Neutrophil (primary cell): ENCODE measurements at regions not wholly inside any gene's neighbourhood (a gene's known extent, or its start where the extent isn't known, plus 50 kb on each side); places are given as distances from the start of the nearest gene placed in this dataset.

Experiments
- H3K27ac ChIP-seq: fragments of 200-600 bp; sonication (generic); 2 replicates; pipeline ENCODE4 v1.5.1; 2016; ENCODE audit warnings: mild to moderate bottlenecking, moderate library complexity
- H3K27me3 ChIP-seq: fragments of 200-600 bp; sonication (generic); 2 replicates; pipeline ENCODE4 v1.6.0; 2016; ENCODE audit warnings: mild to moderate bottlenecking
- H3K36me3 ChIP-seq: fragments of 200-600 bp; sonication (generic); 2 replicates; pipeline ENCODE4 v1.5.1; 2017
- H3K4me1 ChIP-seq, 2 experiments: fragments of 200-600 bp in 1 of 2; sonication (generic) in 1 of 2; 1 replicate in 1 of 2; 2 replicates in 1 of 2; pipeline versions ENCODE4 v1.5.1 to v1.6.1; 2013 to 2016; ENCODE audit warnings: low read depth in 1 of 2, low read length in 1 of 2, mild to moderate bottlenecking in 1 of 2, moderate library complexity in 1 of 2; ENCODE audit not compliant: control insufficient read depth in 1 of 2, insufficient read depth in 1 of 2
- H3K4me3 ChIP-seq, 2 experiments: fragments of 200-600 bp in 1 of 2; sonication (generic) in 1 of 2; 1 replicate in 1 of 2; 2 replicates in 1 of 2; pipeline ENCODE4 v1.5.1; 2013 to 2016; ENCODE audit warnings: low read depth in 1 of 2, low read length in 1 of 2, mild to moderate bottlenecking in 1 of 2, moderate library complexity in 1 of 2
- H3K9me3 ChIP-seq: fragments of 200-600 bp; sonication (generic); 2 replicates; pipeline ENCODE4 v1.5.1; 2016
- TF ChIP-seq, protein P1 (sequence below): fragments of 200-600 bp; sonication (generic); IDR thresholded peaks from 2 replicates; pipeline ENCODE4 v1.5.1; 2016; ENCODE audit warnings: antibody characterized with exemption

- no peak overlapping the region for H3K27ac ChIP-seq
- no peaks in the 10 kb centered on the region for H3K4me1 ChIP-seq
Observed at GRCh38 chr9:109574061-109574882, 76.2 kb upstream of the PTPN3 start.

DNA sequence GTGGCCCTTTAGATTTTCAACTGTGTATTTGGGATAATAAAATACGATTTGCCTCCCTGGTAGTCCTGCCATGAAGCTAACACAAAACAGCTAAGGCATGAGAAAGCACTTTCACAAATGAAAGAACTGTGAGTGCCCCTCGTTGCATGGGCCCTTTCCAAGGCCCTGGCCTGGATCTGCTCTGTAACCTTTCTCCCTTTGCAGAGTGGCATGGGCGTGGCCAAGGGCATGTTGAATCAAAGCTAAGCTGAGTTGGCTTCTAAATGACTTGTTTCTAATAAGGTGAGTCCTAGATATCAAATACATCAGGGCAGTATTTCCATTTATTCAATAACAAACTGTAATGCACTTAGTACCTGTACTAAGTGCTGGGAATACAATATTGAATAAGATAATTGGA lies 78.7 kb upstream of the PTPN3 start:
- TF ChIP-seq, protein P1, sequence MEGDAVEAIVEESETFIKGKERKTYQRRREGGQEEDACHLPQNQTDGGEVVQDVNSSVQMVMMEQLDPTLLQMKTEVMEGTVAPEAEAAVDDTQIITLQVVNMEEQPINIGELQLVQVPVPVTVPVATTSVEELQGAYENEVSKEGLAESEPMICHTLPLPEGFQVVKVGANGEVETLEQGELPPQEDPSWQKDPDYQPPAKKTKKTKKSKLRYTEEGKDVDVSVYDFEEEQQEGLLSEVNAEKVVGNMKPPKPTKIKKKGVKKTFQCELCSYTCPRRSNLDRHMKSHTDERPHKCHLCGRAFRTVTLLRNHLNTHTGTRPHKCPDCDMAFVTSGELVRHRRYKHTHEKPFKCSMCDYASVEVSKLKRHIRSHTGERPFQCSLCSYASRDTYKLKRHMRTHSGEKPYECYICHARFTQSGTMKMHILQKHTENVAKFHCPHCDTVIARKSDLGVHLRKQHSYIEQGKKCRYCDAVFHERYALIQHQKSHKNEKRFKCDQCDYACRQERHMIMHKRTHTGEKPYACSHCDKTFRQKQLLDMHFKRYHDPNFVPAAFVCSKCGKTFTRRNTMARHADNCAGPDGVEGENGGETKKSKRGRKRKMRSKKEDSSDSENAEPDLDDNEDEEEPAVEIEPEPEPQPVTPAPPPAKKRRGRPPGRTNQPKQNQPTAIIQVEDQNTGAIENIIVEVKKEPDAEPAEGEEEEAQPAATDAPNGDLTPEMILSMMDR = no peak
- Histone ChIP-seq H3K9me3 (no peaks in the 10 kb centered on the region), H3K36me3 (no peaks in the 10 kb centered on the region)

More at GRCh38 chr9:109574061-109574882, 76.2 kb upstream of the PTPN3 start:
- no peak overlapping the region for H3K4me3 ChIP-seq
- TF ChIP-seq, protein P1 = no peak
- H3K36me3 ChIP-seq = no peaks in the 10 kb centered on the region
- no peaks in the 10 kb centered on the region for H3K9me3 ChIP-seq
- H3K27me3 ChIP-seq = no peaks in the 10 kb centered on the region

GRCh38 chr9:109579191-109579948 lies 81.3 kb upstream of the PTPN3 start:
- Histone ChIP-seq H3K4me3 (no peak overlapping the region), H3K4me1 (no peaks in the 10 kb centered on the region), H3K36me3 (no peaks in the 10 kb centered on the region), H3K27ac (no peak overlapping the region), H3K9me3 (no peaks in the 10 kb centered on the region), H3K27me3 (no peaks in the 10 kb centered on the region)
- TF ChIP-seq, protein P1 = no peak

More for the DNA sequence above, 78.7 kb upstream of the PTPN3 start:
- no peak overlapping the region for H3K4me3 ChIP-seq
- no peak overlapping the region for H3K27ac ChIP-seq
- no peaks in the 10 kb centered on the region for H3K27me3 ChIP-seq
- H3K4me1 ChIP-seq = no peaks in the 10 kb centered on the region

- no peaks in the 10 kb centered on the region for H3K27me3 ChIP-seq
- no peaks in the 10 kb centered on the region for H3K9me3 ChIP-seq
- H3K36me3 ChIP-seq = no peaks in the 10 kb centered on the region
- no peak overlapping the region for H3K4me3 ChIP-seq
- TF ChIP-seq, protein P1 = no peak
- no peak overlapping the region for H3K27ac ChIP-seq
- H3K4me1 ChIP-seq = no peaks in the 10 kb centered on the region
Observed at GRCh38 chr9:109582386-109582785, 84.3 kb upstream of the PTPN3 start.

DNA sequence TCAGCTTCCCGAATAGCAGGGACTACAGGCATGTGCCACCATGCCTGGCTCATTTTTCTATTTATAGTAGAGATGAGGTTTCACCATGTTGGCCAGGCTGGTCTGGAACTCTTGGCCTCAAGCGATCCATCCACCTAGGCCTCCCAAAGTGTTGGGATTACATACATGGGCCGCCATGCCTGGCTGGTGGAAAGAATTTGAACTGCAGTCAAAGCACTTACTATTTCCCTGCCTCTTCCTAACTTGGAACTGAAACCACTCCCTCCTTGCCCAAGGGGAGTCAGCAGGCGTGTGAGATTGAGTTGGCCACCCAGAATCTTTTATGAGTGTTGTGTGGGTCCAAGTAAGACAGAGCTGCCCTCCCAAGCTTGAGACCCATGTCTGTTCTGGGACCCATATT lies 86.1 kb upstream of the PTPN3 start:
- TF ChIP-seq, protein P1 = no peak
- H3K36me3 ChIP-seq = no peaks in the 10 kb centered on the region
- H3K9me3 ChIP-seq = no peaks in the 10 kb centered on the region
- H3K4me1 ChIP-seq = no peaks in the 10 kb centered on the region
- no peaks in the 10 kb centered on the region for H3K27me3 ChIP-seq
- H3K4me3 ChIP-seq = no peak overlapping the region
- no peak overlapping the region for H3K27ac ChIP-seq
